HG02571 (cell line): ENCODE measurements at regions not wholly inside any gene's neighbourhood (a gene's known extent, or its start where the extent isn't known, plus 50 kb on each side); places are given as distances from the start of the nearest gene placed in this dataset.

ENCODE experiments used
- ATAC-seq: cut with Tn5 transposase; IDR thresholded peaks from one replicate; pipeline ENCODE4 v1.9.1; 2021; ENCODE audit warnings: mild to moderate bottlenecking, moderate library complexity; ENCODE audit not compliant: unreplicated experiment

GRCh38 chr14:50036637-50037036 lies 79.7 kb downstream of the VCPKMT start:
- ATAC-seq, result no peak

- no peak for ATAC-seq
These were observed 79.1 kb downstream of the VCPKMT start for GRCh38 chr14:50037240-50037639.

- no peak for ATAC-seq
These were observed 78.5 kb downstream of the VCPKMT start for GRCh38 chr14:50037852-50038251.

- ATAC-seq, result peak; percentile 78
These were observed 77.8 kb downstream of the VCPKMT start for GRCh38 chr14:50038398-50039119.

- no peak for ATAC-seq
These were observed 77.3 kb downstream of the VCPKMT start for GRCh38 chr14:50039120-50039517.

GRCh38 chr14:50039734-50040400 lies 76.5 kb downstream of the VCPKMT start:
- ATAC-seq, result no peak

- ATAC-seq, result no peak
These were observed 76.0 kb downstream of the VCPKMT start for GRCh38 chr14:50040401-50040775.

- no peak for ATAC-seq
These were observed 75.4 kb downstream of the VCPKMT start for GRCh38 chr14:50040895-50041465.

GRCh38 chr14:50041980-50042379 lies 74.4 kb downstream of the VCPKMT start:
- ATAC-seq, result no peak

GRCh38 chr14:50044042-50044651 lies 72.2 kb downstream of the VCPKMT start:
- no peak for ATAC-seq

GRCh38 chr14:50045039-50045711 lies 71.2 kb downstream of the VCPKMT start:
- peak; percentile 70 for ATAC-seq

- no peak for ATAC-seq
These were observed 70.5 kb downstream of the VCPKMT start for GRCh38 chr14:50045837-50046236.

- ATAC-seq, result peak; percentile 59
These were observed 69.1 kb downstream of the VCPKMT start for GRCh38 chr14:50047274-50047676.

- no peak for ATAC-seq
These were observed 67.3 kb downstream of the VCPKMT start for GRCh38 chr14:50049093-50049492.

- no peak for ATAC-seq
These were observed 66.4 kb downstream of the VCPKMT start for GRCh38 chr14:50049703-50050570.

- ATAC-seq, result no peak
These were observed 65.3 kb downstream of the VCPKMT start for GRCh38 chr14:50051106-50051505.

GRCh38 chr14:50051706-50052105 lies 64.7 kb downstream of the VCPKMT start:
- no peak for ATAC-seq

GRCh38 chr14:50052517-50052916 lies 63.9 kb downstream of the VCPKMT start:
- no peak for ATAC-seq

GRCh38 chr14:50053935-50054334 lies 62.4 kb downstream of the VCPKMT start:
- no peak for ATAC-seq

GRCh38 chr14:50055461-50056228 lies 60.7 kb downstream of the VCPKMT start:
- ATAC-seq, result no peak
